IPS-11a (cell line): ENCODE measurements at regions not wholly inside any gene's neighbourhood (a gene's known extent, or its start where the extent isn't known, plus 50 kb on each side); places are given as distances from the start of the nearest gene placed in this dataset.

Experiments
- H3K4me3 ChIP-seq: one replicate; pipeline ENCODE4 v1.5.1; 2013; ENCODE audit warnings: low read depth, low read length, control low read depth

GRCh38 chr11:31912808-31913207 is 101.7 kb upstream of the PAX6 start:
- no peak overlapping the region for H3K4me3 ChIP-seq

GRCh38 chr11:31910950-31911576 is 99.9 kb upstream of the PAX6 start:
- H3K4me3 ChIP-seq, result no peak overlapping the region

GRCh38 chr11:31903225-31904074 is 92.3 kb upstream of the PAX6 start:
- H3K4me3 ChIP-seq, result no peak overlapping the region

- no peak overlapping the region for H3K4me3 ChIP-seq
Measured at GRCh38 chr11:31902706-31903105, 91.6 kb upstream of the PAX6 start.

GRCh38 chr11:31895926-31896325 is 84.8 kb upstream of the PAX6 start:
- no peak overlapping the region for H3K4me3 ChIP-seq

GRCh38 chr11:31887180-31887579 is 76.1 kb upstream of the PAX6 start:
- H3K4me3 ChIP-seq, result no peak overlapping the region

GRCh38 chr11:31884080-31884479 is 73.0 kb upstream of the PAX6 start:
- no peak overlapping the region for H3K4me3 ChIP-seq

- no peak overlapping the region for H3K4me3 ChIP-seq
Measured at GRCh38 chr11:31883435-31883834, 72.3 kb upstream of the PAX6 start.

- no peak overlapping the region for H3K4me3 ChIP-seq
Measured at GRCh38 chr11:31882951-31883392, 71.8 kb upstream of the PAX6 start.

GRCh38 chr11:31881825-31882224 is 70.7 kb upstream of the PAX6 start:
- no peak overlapping the region for H3K4me3 ChIP-seq

- H3K4me3 ChIP-seq, result no peak overlapping the region
Measured at GRCh38 chr11:31879681-31880080, 68.6 kb upstream of the PAX6 start.

GRCh38 chr11:31877863-31878262 is 66.7 kb upstream of the PAX6 start:
- H3K4me3 ChIP-seq, result no peak overlapping the region

- H3K4me3 ChIP-seq, result no peak overlapping the region
Measured at GRCh38 chr11:31877083-31877482, 66.0 kb upstream of the PAX6 start.

GRCh38 chr11:31875866-31876560 is 64.9 kb upstream of the PAX6 start:
- no peak overlapping the region for H3K4me3 ChIP-seq

- H3K4me3 ChIP-seq, result no peak overlapping the region
Measured at GRCh38 chr11:31874631-31875191, 63.6 kb upstream of the PAX6 start.

GRCh38 chr11:31873124-31873523 is 62.0 kb upstream of the PAX6 start:
- H3K4me3 ChIP-seq, result no peak overlapping the region

- H3K4me3 ChIP-seq, result no peak overlapping the region
Measured at GRCh38 chr11:31872076-31872443, 60.9 kb upstream of the PAX6 start.

GRCh38 chr11:31871310-31872075 is 60.4 kb upstream of the PAX6 start:
- no peak overlapping the region for H3K4me3 ChIP-seq

GRCh38 chr11:31870609-31871309 is 59.6 kb upstream of the PAX6 start:
- H3K4me3 ChIP-seq, result no peak overlapping the region

GRCh38 chr11:31869986-31870385 is 58.9 kb upstream of the PAX6 start:
- no peak overlapping the region for H3K4me3 ChIP-seq
